NCI-H446 treated with DMSO at 0.1 percent for 48 hours (cell line): ENCODE measurements at regions not wholly inside any gene's neighbourhood (a gene's known extent, or its start where the extent isn't known, plus 50 kb on each side); places are given as distances from the start of the nearest gene placed in this dataset.
A peak's percentile ranks its signal among the peaks of the same experiment; 100 is the strongest.
"Not testable (repeated sequence)": the region's sequence is repeated elsewhere in the genome, so short reads cannot be mapped to it uniquely, and the experiment has no call there.

Source experiments
- DNase-seq: peaks from one replicate; lab custom pipeline; 2025; lab: John Stamatoyannopoulos, UW

GRCh38 chr20:29763821-29764511, 1493.5 kb upstream of the DEFB115 start:
- no peak for DNase-seq

GRCh38 chr20:29764922-29765610, 1492.4 kb upstream of the DEFB115 start:
- peak; percentile 5 for DNase-seq

- DNase-seq: not testable (repeated sequence)
Observed at GRCh38 chr20:29778033-29778432, 1479.4 kb upstream of the DEFB115 start.

- DNase-seq: not testable (repeated sequence)
Observed at GRCh38 chr20:29781217-29781616, 1476.2 kb upstream of the DEFB115 start.

GRCh38 chr20:29781891-29782290, 1475.6 kb upstream of the DEFB115 start:
- DNase-seq: not testable (repeated sequence)

GRCh38 chr20:29787456-29787855, 1470.0 kb upstream of the DEFB115 start:
- DNase-seq: not testable (repeated sequence)

- no peak for DNase-seq
Observed at GRCh38 chr20:29790510-29790909, 1467.0 kb upstream of the DEFB115 start.

- not testable (repeated sequence) for DNase-seq
Observed at GRCh38 chr20:29831508-29831907, 1426.0 kb upstream of the DEFB115 start.

GRCh38 chr20:29868014-29868413, 1389.5 kb upstream of the DEFB115 start:
- not testable (repeated sequence) for DNase-seq

- DNase-seq: not testable (repeated sequence)
Observed at GRCh38 chr20:29868688-29869087, 1388.8 kb upstream of the DEFB115 start.

GRCh38 chr20:29871816-29872215, 1385.6 kb upstream of the DEFB115 start:
- DNase-seq: not testable (repeated sequence)

- no peak for DNase-seq
Observed at GRCh38 chr20:29873946-29874345, 1383.5 kb upstream of the DEFB115 start.

GRCh38 chr20:29874476-29875202, 1382.8 kb upstream of the DEFB115 start:
- no peak for DNase-seq

GRCh38 chr20:29875321-29876083, 1382.0 kb upstream of the DEFB115 start:
- DNase-seq: not testable (repeated sequence)

GRCh38 chr20:29876084-29876910, 1381.2 kb upstream of the DEFB115 start:
- not testable (repeated sequence) for DNase-seq

- DNase-seq: no peak
Observed at GRCh38 chr20:29876911-29877285, 1380.6 kb upstream of the DEFB115 start.

- DNase-seq: not testable (repeated sequence)
Observed at GRCh38 chr20:29877411-29878280, 1379.8 kb upstream of the DEFB115 start.

- no peak for DNase-seq
Observed at GRCh38 chr20:29878281-29878741, 1379.2 kb upstream of the DEFB115 start.

- no peak for DNase-seq
Observed at GRCh38 chr20:29878777-29879442, 1378.6 kb upstream of the DEFB115 start.
